Loucy (cell line): ENCODE measurements at regions not wholly inside any gene's neighbourhood (a gene's known extent, or its start where the extent isn't known, plus 50 kb on each side); places are given as distances from the start of the nearest gene placed in this dataset.

Experiments
- CTCF ChIP-seq: fragments of 200-600 bp; sonication (generic); conservative IDR thresholded peaks from 2 replicates; pipeline ENCODE4 v1.5.1; 2014; ENCODE audit warnings: mild to moderate bottlenecking, antibody characterized with exemption, low read length
- EZH2phosphoT487 ChIP-seq: fragments of 200-600 bp; IDR thresholded peaks from 2 replicates; pipeline ENCODE4 v1.6.1; 2018; ENCODE audit warnings: antibody characterized with exemption, mild to moderate bottlenecking, moderate library complexity, borderline replicate concordance

- no peak for TF ChIP-seq CTCF
- TF ChIP-seq EZH2phosphoT487, result no peak
These were observed 571.9 kb downstream of the METTL4 start for GRCh38 chr18:1999387-1999786.
